ENCODE measurements at regions not wholly inside any gene's neighbourhood (a gene's known extent, or its start where the extent isn't known, plus 50 kb on each side); places are given as distances from the start of the nearest gene placed in this dataset.

DNA sequence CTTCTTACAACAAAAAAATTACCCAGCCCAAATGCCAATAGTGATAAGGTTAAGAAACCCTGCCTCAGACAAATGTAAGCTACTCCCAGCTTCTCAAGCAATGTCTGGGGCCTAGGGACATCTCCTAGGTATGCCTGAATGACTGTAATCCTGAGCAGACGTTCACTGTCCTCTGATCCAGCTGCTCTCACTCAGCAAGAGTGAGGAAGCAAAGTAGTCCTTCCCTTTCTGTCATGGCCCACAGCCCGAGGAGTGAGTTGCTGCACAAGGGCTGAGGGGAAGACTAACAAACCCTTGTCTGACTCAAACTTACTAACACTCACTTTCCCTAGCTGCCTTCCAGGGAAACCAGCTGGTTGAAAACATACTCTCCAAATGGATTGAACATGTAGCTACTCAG, 124.9 kb upstream of the TNFSF4 start:
- TF ChIP-seq, protein P1, sequence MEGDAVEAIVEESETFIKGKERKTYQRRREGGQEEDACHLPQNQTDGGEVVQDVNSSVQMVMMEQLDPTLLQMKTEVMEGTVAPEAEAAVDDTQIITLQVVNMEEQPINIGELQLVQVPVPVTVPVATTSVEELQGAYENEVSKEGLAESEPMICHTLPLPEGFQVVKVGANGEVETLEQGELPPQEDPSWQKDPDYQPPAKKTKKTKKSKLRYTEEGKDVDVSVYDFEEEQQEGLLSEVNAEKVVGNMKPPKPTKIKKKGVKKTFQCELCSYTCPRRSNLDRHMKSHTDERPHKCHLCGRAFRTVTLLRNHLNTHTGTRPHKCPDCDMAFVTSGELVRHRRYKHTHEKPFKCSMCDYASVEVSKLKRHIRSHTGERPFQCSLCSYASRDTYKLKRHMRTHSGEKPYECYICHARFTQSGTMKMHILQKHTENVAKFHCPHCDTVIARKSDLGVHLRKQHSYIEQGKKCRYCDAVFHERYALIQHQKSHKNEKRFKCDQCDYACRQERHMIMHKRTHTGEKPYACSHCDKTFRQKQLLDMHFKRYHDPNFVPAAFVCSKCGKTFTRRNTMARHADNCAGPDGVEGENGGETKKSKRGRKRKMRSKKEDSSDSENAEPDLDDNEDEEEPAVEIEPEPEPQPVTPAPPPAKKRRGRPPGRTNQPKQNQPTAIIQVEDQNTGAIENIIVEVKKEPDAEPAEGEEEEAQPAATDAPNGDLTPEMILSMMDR (IDR thresholded peaks at IDR 0.05) = no peak
- no peak for TF ChIP-seq POLR2A (IDR thresholded peaks at IDR 0.05)

Measured in adrenal gland (tissue), 5 donors.